Thyroid gland (tissue), 4 donors: ENCODE measurements at regions not wholly inside any gene's neighbourhood (a gene's known extent, or its start where the extent isn't known, plus 50 kb on each side); places are given as distances from the start of the nearest gene placed in this dataset.

ENCODE experiments used
- DNase-seq, 2 donors: peaks; one replicate each; pipeline ENCODE4 v3.0.0-alpha.2; 2019
- H3K27ac ChIP-seq, 3 donors: fragments of 200-600 bp; sonication (generic); 1 replicate in 2 of 3; 2 replicates in 1 of 3; pipeline ENCODE4 v1.5.1; 2016 to 2019; ENCODE audit warnings: mild to moderate bottlenecking in 1 of 3, moderate library complexity in 1 of 3
- H3K27me3 ChIP-seq: fragments of 200-600 bp; sonication (generic); one replicate; pipeline ENCODE4 v1.5.1; 2019
- H3K36me3 ChIP-seq, 2 donors: fragments of 200-600 bp; sonication (generic); one replicate each; pipeline ENCODE4 v1.5.1; 2016 to 2019
- H3K4me1 ChIP-seq, 2 donors: fragments of 200-600 bp; sonication (generic); one replicate each; pipeline ENCODE4 v1.5.1; 2017 to 2019
- H3K4me3 ChIP-seq, 3 donors: fragments of 200-600 bp; sonication (generic); replicated peaks in 1 of 3; 1 replicate in 2 of 3; 2 replicates in 1 of 3; pipeline ENCODE4 v1.5.1; 2016; ENCODE audit warnings: mild to moderate bottlenecking in 1 of 3
- H3K9me3 ChIP-seq: fragments of 200-600 bp; sonication (generic); one replicate; pipeline ENCODE4 v1.5.1; 2017
- POLR2A ChIP-seq, 2 donors: fragments of 450-650 bp; IDR thresholded peaks; one replicate each; pipeline ENCODE4 v1.6.1; 2017; ENCODE audit warnings: antibody characterized with exemption in 2 of 2, mild to moderate bottlenecking in 2 of 2, moderate library complexity in 1 of 2
- WGBS, 2 donors: methylation state at CpG; one replicate each; pipeline ENCODE4 v1.1.5; 2017; 5-methylcytosine and 5-hydroxymethylcytosine counted together
- intact Hi-C: fragments of 100-400 bp; cut with DNase I; formaldehyde crosslinking; loops from one replicate; pipeline ENCODE4 v1.15.1; 2023
- TF ChIP-seq, protein P1 (sequence below), 6 experiments: fragments of 200-600 bp in 3 of 6; fragments of 450-650 bp in 3 of 6; sonication (generic) in 3 of 6; IDR thresholded peaks; one replicate each; pipeline ENCODE4 v1.5.1; 2016 to 2019; ENCODE audit warnings: antibody characterized with exemption in 6 of 6, mild to moderate bottlenecking in 2 of 6, inconsistent platforms in 1 of 6, moderate library complexity in 1 of 6

DNA sequence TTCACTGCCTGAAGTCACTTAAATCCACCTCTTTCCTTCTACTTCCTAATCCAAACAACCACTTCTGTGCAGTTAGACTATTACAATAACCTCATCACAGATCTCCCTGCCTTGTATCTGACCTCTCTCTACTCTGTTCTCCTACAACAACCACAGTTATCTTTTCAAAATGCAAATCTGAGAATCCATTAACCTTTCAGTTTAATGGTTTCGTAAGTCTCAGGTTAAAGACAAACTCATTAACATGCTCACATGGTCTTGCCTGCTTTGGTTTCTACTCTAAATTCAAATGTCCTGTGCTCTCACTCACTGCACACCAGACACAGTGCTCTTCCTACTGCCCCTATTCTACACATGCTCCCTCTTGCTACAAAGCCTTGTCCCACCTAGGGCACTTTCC lies 406.5 kb upstream of the THBS1 start:
- WGBS, 2 donors, result 95 to 97% methylated on average over 1 of the region's 1 CpG
- DNase-seq, result no peak
- Histone ChIP-seq H3K9me3 (no peaks in the 10 kb centered on the region), H3K4me3 (no peak overlapping the region), H3K4me1 (peaks cover 0 to 14% of the 10 kb centered on the region in 2 donors), H3K36me3 (no peaks in the 10 kb centered on the region), H3K27me3 (no peaks in the 10 kb centered on the region), H3K27ac (no peak overlapping the region)
- intact Hi-C loops, result loop anchor here (5.0 kb wide), 1 partner anchor 408 kb away; the partner anchor contains the start of gene THBS1
- TF ChIP-seq, protein P1, sequence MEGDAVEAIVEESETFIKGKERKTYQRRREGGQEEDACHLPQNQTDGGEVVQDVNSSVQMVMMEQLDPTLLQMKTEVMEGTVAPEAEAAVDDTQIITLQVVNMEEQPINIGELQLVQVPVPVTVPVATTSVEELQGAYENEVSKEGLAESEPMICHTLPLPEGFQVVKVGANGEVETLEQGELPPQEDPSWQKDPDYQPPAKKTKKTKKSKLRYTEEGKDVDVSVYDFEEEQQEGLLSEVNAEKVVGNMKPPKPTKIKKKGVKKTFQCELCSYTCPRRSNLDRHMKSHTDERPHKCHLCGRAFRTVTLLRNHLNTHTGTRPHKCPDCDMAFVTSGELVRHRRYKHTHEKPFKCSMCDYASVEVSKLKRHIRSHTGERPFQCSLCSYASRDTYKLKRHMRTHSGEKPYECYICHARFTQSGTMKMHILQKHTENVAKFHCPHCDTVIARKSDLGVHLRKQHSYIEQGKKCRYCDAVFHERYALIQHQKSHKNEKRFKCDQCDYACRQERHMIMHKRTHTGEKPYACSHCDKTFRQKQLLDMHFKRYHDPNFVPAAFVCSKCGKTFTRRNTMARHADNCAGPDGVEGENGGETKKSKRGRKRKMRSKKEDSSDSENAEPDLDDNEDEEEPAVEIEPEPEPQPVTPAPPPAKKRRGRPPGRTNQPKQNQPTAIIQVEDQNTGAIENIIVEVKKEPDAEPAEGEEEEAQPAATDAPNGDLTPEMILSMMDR (IDR thresholded peaks at IDR 0.05), result no peak
- no peak for TF ChIP-seq POLR2A (IDR thresholded peaks at IDR 0.05)

DNA sequence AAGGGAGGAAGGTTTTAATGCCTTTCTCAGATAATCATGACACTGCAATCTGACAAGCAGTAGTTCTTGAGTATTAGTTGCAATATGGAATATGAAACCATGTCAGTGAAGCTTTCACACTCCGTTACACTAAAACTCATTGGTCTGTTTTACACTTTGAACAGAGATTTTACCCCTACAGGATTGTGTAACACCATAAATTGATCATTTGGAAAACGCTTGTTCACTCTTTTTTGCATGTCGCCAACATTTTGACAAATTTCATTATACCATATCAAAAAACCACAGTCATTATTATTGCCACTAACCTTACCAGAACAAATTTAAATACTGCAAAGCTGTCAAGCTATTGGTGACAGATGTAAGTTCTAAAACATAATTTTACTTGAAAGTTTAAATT lies 404.8 kb upstream of the THBS1 start:
- Histone ChIP-seq H3K4me1 (peaks cover 0 to 14% of the 10 kb centered on the region in 2 donors), H3K9me3 (no peaks in the 10 kb centered on the region), H3K27me3 (no peaks in the 10 kb centered on the region), H3K36me3 (no peaks in the 10 kb centered on the region), H3K4me3 (no peak overlapping the region), H3K27ac (no peak overlapping the region)
- intact Hi-C loops, result no loop called here
- DNase-seq, result no peak
- WGBS, 2 donors, result 92 to 97% methylated on average over 3 of the region's 3 CpGs
- TF ChIP-seq, protein P1 (IDR thresholded peaks at IDR 0.05), result no peak
- TF ChIP-seq POLR2A (IDR thresholded peaks at IDR 0.05), result no peak

DNA sequence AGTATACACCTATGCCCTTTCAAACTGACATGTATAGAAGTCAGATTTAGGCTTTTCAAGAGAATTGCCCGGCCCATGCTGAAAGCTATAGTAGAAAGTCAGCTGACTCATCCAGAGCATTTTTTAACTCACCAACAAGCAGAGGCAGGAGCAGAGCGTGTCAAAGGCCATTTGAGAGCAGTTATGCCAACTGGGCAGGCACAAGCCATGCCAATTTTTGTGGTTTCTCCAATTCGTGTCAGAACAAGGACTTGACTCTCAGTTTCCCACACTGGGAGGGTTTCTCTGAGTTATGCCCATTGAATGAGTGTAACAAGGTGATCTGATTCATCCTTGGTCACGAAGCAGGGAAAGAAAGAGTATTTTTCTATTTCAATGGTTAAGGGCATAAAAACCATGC lies 403.3 kb upstream of the THBS1 start:
- Histone ChIP-seq H3K27me3 (no peaks in the 10 kb centered on the region), H3K9me3 (no peaks in the 10 kb centered on the region), H3K27ac (no peak overlapping the region), H3K36me3 (no peaks in the 10 kb centered on the region), H3K4me3 (no peak overlapping the region), H3K4me1 (peaks cover 0 to 4% of the 10 kb centered on the region in 2 donors)
- intact Hi-C loops, result no loop called here
- TF ChIP-seq, protein P1 (IDR thresholded peaks at IDR 0.05), result no peak
- TF ChIP-seq POLR2A (IDR thresholded peaks at IDR 0.05), result no peak
- no peak for DNase-seq
- 92 to 93% methylated on average over 4 of the region's 4 CpGs for WGBS, 2 donors

DNA sequence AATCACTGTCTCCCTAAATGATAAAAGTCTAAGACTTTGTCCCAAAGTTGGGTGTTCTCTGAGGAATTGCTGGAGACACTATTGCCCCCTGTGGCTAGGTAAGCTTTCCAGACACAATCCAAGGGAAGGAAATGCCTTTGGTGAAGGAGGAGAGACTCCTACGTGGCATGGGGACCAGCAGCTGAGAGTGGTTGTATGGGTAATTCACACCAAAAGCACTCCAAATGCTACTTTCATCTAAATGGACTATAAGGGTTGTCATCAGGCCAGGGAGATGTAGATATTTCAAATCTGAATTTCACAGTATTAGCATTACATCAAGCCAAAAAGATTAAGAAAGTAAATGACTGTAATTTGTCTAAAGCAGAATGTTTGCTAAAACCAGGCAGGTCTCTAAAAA lies 400.8 kb upstream of the THBS1 start:
- intact Hi-C loops, result no loop called here

DNA sequence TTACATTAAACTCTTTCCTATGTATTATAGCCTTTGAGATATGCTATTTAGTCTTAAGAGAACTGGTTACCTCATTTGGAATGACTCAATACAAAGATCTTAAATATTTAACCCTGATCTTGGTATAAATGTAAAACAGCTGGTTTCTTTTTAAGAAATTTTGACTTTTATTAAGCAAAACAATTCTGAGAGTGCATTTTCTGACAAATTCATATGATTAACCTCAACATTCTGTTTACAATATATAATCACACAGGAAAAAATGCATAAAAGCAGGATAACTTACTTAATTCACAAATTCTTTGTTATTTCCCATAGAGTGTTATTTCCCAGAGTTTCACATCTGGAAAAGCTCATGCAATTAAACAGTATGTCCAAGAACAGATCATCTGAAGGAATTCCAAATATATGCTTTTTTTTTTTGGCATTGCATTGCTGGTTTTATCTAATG lies 400.4 kb upstream of the THBS1 start:
- DNase-seq, result no peak
- no peaks in the 10 kb centered on the region for H3K4me1 ChIP-seq
- no peaks in the 10 kb centered on the region for H3K9me3 ChIP-seq
- H3K36me3 ChIP-seq, result no peaks in the 10 kb centered on the region
- H3K27me3 ChIP-seq, result no peaks in the 10 kb centered on the region
- no peak for TF ChIP-seq POLR2A (IDR thresholded peaks at IDR 0.05)
- H3K4me3 ChIP-seq, result no peak overlapping the region
- H3K27ac ChIP-seq, result no peak overlapping the region
- intact Hi-C loops, result no loop called here

More for the DNA sequence above, 400.8 kb upstream of the THBS1 start:
- H3K27me3 ChIP-seq, result no peaks in the 10 kb centered on the region
- no peaks in the 10 kb centered on the region for H3K9me3 ChIP-seq
- 83 to 91% methylated on average over 1 of the region's 1 CpG for WGBS, 2 donors
- no peak for DNase-seq
- no peaks in the 10 kb centered on the region for H3K36me3 ChIP-seq
- no peak overlapping the region for H3K27ac ChIP-seq
- TF ChIP-seq, protein P1 (IDR thresholded peaks at IDR 0.05), result no peak
- TF ChIP-seq POLR2A (IDR thresholded peaks at IDR 0.05), result no peak
- no peak overlapping the region for H3K4me3 ChIP-seq
- H3K4me1 ChIP-seq, result no peaks in the 10 kb centered on the region
